Lower lobe of right lung (tissue), 2 donors: ENCODE measurements at regions not wholly inside any gene's neighbourhood (a gene's known extent, or its start where the extent isn't known, plus 50 kb on each side); places are given as distances from the start of the nearest gene placed in this dataset.

Experiments
- ATAC-seq, 2 donors: fragments of 200-7000 bp; cut with Tn5 transposase; one replicate each; pipeline ENCODE4 v1.9.1; 2020 to 2022; ENCODE audit warnings: mild to moderate bottlenecking in 2 of 2, moderate library complexity in 2 of 2
- DNase-seq: peaks from one replicate; pipeline ENCODE4 v3.0.0-alpha.2; 2020
- H3K27ac ChIP-seq: fragments of 200-600 bp; one replicate; pipeline ENCODE4 v1.8.0; 2022
- H3K27me3 ChIP-seq: fragments of 200-600 bp; one replicate; pipeline ENCODE4 v1.8.0; 2022; ENCODE audit warnings: low read depth
- H3K36me3 ChIP-seq: fragments of 200-600 bp; one replicate; pipeline ENCODE4 v1.8.0; 2022; ENCODE audit warnings: mild to moderate bottlenecking
- H3K4me1 ChIP-seq: fragments of 200-600 bp; one replicate; pipeline ENCODE4 v1.8.0; 2022
- H3K4me3 ChIP-seq: fragments of 200-600 bp; one replicate; pipeline ENCODE4 v1.8.0; 2022; ENCODE audit warnings: mild to moderate bottlenecking
- H3K9me3 ChIP-seq: fragments of 200-600 bp; one replicate; pipeline ENCODE4 v1.8.0; 2022
- intact Hi-C: fragments of 100-400 bp; cut with DNase I; formaldehyde crosslinking; loops from one replicate; pipeline ENCODE4 v1.11.0; 2022
- TF ChIP-seq, protein P1 (sequence below): fragments of 200-600 bp; IDR thresholded peaks from one replicate; pipeline ENCODE4 v1.8.0; 2022; ENCODE audit warnings: antibody characterized with exemption, mild to moderate bottlenecking
- donor health status: DM: no; HTN: yes; CAD: no; lungs with severe emphysema.

- no peak overlapping the region for H3K4me3 ChIP-seq
- TF ChIP-seq, protein P1, sequence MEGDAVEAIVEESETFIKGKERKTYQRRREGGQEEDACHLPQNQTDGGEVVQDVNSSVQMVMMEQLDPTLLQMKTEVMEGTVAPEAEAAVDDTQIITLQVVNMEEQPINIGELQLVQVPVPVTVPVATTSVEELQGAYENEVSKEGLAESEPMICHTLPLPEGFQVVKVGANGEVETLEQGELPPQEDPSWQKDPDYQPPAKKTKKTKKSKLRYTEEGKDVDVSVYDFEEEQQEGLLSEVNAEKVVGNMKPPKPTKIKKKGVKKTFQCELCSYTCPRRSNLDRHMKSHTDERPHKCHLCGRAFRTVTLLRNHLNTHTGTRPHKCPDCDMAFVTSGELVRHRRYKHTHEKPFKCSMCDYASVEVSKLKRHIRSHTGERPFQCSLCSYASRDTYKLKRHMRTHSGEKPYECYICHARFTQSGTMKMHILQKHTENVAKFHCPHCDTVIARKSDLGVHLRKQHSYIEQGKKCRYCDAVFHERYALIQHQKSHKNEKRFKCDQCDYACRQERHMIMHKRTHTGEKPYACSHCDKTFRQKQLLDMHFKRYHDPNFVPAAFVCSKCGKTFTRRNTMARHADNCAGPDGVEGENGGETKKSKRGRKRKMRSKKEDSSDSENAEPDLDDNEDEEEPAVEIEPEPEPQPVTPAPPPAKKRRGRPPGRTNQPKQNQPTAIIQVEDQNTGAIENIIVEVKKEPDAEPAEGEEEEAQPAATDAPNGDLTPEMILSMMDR = no peak
- H3K9me3 ChIP-seq = no peaks in the 10 kb centered on the region
- DNase-seq = no peak
- H3K27me3 ChIP-seq = peaks cover 2% of the 10 kb centered on the region
- no peak for ATAC-seq
- no peak overlapping the region for H3K27ac ChIP-seq
- H3K36me3 ChIP-seq = no peaks in the 10 kb centered on the region
- no peaks in the 10 kb centered on the region for H3K4me1 ChIP-seq
- intact Hi-C loops = no loop called here
Observed at GRCh38 chr3:14306142-14306541, 96.3 kb upstream of the SLC6A6 start.

GRCh38 chr3:14307656-14308302 lies 94.6 kb upstream of the SLC6A6 start:
- DNase-seq (no peak), ATAC-seq (no peak)
- H3K36me3 ChIP-seq = no peaks in the 10 kb centered on the region
- H3K9me3 ChIP-seq = no peaks in the 10 kb centered on the region
- no peak overlapping the region for H3K4me3 ChIP-seq
- H3K27me3 ChIP-seq = peaks cover 2% of the 10 kb centered on the region
- intact Hi-C loops = no loop called here
- TF ChIP-seq, protein P1 = no peak
- H3K27ac ChIP-seq = no peak overlapping the region
- H3K4me1 ChIP-seq = no peaks in the 10 kb centered on the region

- no peaks in the 10 kb centered on the region for H3K36me3 ChIP-seq
Observed at GRCh38 chr3:14311729-14312128, 90.7 kb upstream of the SLC6A6 start.

DNA sequence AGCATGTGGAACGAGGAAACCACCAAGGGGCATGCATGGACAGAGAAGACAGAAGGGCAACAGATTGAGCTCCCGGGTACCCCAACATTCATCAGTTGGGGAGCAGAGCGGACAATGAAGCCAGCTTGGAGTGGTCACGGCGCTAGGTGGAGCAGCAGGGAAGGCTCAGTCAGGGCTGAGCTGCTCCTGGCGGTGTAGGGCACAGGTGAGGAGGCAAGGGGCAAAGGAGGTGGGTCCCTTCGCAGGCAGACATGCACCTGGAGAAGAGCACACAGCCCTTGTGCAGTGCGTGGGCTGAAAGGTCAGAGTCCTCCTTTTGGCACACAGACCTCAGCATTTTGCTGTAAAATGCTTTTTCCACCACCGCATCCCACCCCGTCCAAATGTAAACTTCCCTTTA lies 90.0 kb upstream of the SLC6A6 start:
- H3K36me3 ChIP-seq = no peaks in the 10 kb centered on the region
- intact Hi-C loops = no loop called here
- H3K27ac ChIP-seq = no peak overlapping the region
- DNase-seq (no peak), ATAC-seq (no peak)
- no peaks in the 10 kb centered on the region for H3K27me3 ChIP-seq
- no peaks in the 10 kb centered on the region for H3K9me3 ChIP-seq
- H3K4me1 ChIP-seq = no peaks in the 10 kb centered on the region
- no peak overlapping the region for H3K4me3 ChIP-seq
- TF ChIP-seq, protein P1 = no peak

More at GRCh38 chr3:14311729-14312128, 90.7 kb upstream of the SLC6A6 start:
- Histone ChIP-seq H3K27ac (no peak overlapping the region), H3K9me3 (no peaks in the 10 kb centered on the region), H3K4me1 (no peaks in the 10 kb centered on the region), H3K4me3 (no peak overlapping the region), H3K27me3 (no peaks in the 10 kb centered on the region)
- DNase-seq = no peak
- TF ChIP-seq, protein P1 = no peak
- no peak for ATAC-seq
- intact Hi-C loops = no loop called here

- Histone ChIP-seq H3K36me3 (no peaks in the 10 kb centered on the region), H3K4me3 (no peak overlapping the region), H3K9me3 (no peaks in the 10 kb centered on the region), H3K4me1 (no peaks in the 10 kb centered on the region), H3K27me3 (no peaks in the 10 kb centered on the region), H3K27ac (no peak overlapping the region)
- TF ChIP-seq, protein P1 = no peak
- no peak for ATAC-seq
- intact Hi-C loops = no loop called here
- no peak for DNase-seq
Observed at GRCh38 chr3:14317057-14317553, 85.3 kb upstream of the SLC6A6 start.
